HepG2 (cell line): ENCODE measurements at regions not wholly inside any gene's neighbourhood (a gene's known extent, or its start where the extent isn't known, plus 50 kb on each side); places are given as distances from the start of the nearest gene placed in this dataset.

ENCODE experiments used
- KAT2B ChIP-seq: fragments of 150-350 bp; IDR thresholded peaks from 2 replicates; pipeline ENCODE4 v1.6.1; 2014; ENCODE audit warnings: low read depth, low read length, borderline replicate concordance
- NCOR1 ChIP-seq: fragments of 200-600 bp; sonication (generic); IDR thresholded peaks from 2 replicates; pipeline ENCODE4 v1.7.0; 2017; ENCODE audit warnings: antibody characterized with exemption, low read length, borderline replicate concordance
- SP5 ChIP-seq: IDR thresholded peaks from 2 replicates; pipeline ENCODE4 v1.6.1; 2016; ENCODE audit warnings: low read depth, borderline replicate concordance
- ZNF607 ChIP-seq: sonication (generic); formaldehyde crosslinking; IDR thresholded peaks from 2 replicates; pipeline ENCODE4 v1.5.1; 2020; ENCODE audit warnings: missing genetic modification reagents, mild to moderate bottlenecking, borderline replicate concordance
- TF ChIP-seq, protein P1 (sequence below): sonication (generic); formaldehyde crosslinking; IDR thresholded peaks from 2 replicates; pipeline ENCODE4 v1.4.0; 2020; ENCODE audit warnings: missing genetic modification reagents
- TF ChIP-seq, protein P2 (sequence below): sonication (generic); formaldehyde crosslinking; IDR thresholded peaks from 2 replicates; pipeline ENCODE4 v1.5.0; 2020; ENCODE audit warnings: missing genetic modification reagents
- TF ChIP-seq, protein P3 (sequence below): IDR thresholded peaks from 2 replicates; pipeline ENCODE4 v1.6.1; 2016; ENCODE audit warnings: low read depth

DNA sequence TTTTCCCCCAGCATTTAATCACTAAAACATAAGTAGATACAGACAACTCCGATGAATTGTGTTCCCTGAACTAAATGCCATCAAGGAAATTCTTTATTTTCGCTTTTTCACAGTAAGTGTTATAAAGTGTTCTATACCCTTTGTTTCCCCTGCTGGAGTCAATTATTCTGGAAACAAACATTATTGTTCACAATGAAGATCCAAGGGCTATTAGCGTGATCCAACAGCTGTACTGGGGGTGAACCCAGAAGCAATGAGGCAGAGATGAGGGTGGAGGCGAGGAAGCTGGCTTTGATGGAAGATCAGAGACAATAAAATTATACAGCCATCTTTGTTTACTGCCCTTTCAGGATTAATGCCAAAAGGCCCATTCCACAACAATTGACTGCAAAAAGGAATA lies 250.3 kb upstream of the IGF1R start (continued):
- TF ChIP-seq, protein P1, sequence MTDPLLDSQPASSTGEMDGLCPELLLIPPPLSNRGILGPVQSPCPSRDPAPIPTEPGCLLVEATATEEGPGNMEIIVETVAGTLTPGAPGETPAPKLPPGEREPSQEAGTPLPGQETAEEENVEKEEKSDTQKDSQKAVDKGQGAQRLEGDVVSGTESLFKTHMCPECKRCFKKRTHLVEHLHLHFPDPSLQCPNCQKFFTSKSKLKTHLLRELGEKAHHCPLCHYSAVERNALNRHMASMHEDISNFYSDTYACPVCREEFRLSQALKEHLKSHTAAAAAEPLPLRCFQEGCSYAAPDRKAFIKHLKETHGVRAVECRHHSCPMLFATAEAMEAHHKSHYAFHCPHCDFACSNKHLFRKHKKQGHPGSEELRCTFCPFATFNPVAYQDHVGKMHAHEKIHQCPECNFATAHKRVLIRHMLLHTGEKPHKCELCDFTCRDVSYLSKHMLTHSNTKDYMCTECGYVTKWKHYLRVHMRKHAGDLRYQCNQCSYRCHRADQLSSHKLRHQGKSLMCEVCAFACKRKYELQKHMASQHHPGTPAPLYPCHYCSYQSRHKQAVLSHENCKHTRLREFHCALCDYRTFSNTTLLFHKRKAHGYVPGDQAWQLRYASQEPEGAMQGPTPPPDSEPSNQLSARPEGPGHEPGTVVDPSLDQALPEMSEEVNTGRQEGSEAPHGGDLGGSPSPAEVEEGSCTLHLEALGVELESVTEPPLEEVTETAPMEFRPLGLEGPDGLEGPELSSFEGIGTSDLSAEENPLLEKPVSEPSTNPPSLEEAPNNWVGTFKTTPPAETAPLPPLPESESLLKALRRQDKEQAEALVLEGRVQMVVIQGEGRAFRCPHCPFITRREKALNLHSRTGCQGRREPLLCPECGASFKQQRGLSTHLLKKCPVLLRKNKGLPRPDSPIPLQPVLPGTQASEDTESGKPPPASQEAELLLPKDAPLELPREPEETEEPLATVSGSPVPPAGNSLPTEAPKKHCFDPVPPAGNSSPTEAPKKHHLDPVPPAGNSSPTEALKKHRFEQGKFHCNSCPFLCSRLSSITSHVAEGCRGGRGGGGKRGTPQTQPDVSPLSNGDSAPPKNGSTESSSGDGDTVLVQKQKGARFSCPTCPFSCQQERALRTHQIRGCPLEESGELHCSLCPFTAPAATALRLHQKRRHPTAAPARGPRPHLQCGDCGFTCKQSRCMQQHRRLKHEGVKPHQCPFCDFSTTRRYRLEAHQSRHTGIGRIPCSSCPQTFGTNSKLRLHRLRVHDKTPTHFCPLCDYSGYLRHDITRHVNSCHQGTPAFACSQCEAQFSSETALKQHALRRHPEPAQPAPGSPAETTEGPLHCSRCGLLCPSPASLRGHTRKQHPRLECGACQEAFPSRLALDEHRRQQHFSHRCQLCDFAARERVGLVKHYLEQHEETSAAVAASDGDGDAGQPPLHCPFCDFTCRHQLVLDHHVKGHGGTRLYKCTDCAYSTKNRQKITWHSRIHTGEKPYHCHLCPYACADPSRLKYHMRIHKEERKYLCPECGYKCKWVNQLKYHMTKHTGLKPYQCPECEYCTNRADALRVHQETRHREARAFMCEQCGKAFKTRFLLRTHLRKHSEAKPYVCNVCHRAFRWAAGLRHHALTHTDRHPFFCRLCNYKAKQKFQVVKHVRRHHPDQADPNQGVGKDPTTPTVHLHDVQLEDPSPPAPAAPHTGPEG (CRISPR knock-in tag) = no peak
- TF ChIP-seq SP5 (CRISPR knock-in tag) = no peak
- no peak for TF ChIP-seq KAT2B
- TF ChIP-seq, protein P2, sequence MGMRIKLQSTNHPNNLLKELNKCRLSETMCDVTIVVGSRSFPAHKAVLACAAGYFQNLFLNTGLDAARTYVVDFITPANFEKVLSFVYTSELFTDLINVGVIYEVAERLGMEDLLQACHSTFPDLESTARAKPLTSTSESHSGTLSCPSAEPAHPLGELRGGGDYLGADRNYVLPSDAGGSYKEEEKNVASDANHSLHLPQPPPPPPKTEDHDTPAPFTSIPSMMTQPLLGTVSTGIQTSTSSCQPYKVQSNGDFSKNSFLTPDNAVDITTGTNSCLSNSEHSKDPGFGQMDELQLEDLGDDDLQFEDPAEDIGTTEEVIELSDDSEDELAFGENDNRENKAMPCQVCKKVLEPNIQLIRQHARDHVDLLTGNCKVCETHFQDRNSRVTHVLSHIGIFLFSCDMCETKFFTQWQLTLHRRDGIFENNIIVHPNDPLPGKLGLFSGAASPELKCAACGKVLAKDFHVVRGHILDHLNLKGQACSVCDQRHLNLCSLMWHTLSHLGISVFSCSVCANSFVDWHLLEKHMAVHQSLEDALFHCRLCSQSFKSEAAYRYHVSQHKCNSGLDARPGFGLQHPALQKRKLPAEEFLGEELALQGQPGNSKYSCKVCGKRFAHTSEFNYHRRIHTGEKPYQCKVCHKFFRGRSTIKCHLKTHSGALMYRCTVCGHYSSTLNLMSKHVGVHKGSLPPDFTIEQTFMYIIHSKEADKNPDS = no peak
- TF ChIP-seq NCOR1 = no peak
- TF ChIP-seq, protein P3, sequence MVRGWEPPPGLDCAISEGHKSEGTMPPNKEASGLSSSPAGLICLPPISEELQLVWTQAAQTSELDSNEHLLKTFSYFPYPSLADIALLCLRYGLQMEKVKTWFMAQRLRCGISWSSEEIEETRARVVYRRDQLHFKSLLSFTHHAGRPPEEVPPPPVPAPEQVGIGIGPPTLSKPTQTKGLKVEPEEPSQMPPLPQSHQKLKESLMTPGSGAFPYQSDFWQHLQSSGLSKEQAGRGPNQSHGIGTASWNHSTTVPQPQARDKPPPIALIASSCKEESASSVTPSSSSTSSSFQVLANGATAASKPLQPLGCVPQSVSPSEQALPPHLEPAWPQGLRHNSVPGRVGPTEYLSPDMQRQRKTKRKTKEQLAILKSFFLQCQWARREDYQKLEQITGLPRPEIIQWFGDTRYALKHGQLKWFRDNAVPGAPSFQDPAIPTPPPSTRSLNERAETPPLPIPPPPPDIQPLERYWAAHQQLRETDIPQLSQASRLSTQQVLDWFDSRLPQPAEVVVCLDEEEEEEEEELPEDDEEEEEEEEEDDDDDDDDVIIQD (CRISPR knock-in tag) = no peak
- no peak for TF ChIP-seq ZNF607 (CRISPR knock-in tag)
